Stimulated activated CD8-positive, alpha-beta memory T cell treated with anti-CD3 and anti-CD28 coated beads, Interleukin-4, amount 100 ng/mL, for 24 hours (primary cell): ENCODE measurements at regions not wholly inside any gene's neighbourhood (a gene's known extent, or its start where the extent isn't known, plus 50 kb on each side); places are given as distances from the start of the nearest gene placed in this dataset.

Source experiments
- DNase-seq: peaks from one replicate; pipeline ENCODE4 v3.0.0-alpha.2; 2020; ENCODE audit warnings: low read depth

DNA sequence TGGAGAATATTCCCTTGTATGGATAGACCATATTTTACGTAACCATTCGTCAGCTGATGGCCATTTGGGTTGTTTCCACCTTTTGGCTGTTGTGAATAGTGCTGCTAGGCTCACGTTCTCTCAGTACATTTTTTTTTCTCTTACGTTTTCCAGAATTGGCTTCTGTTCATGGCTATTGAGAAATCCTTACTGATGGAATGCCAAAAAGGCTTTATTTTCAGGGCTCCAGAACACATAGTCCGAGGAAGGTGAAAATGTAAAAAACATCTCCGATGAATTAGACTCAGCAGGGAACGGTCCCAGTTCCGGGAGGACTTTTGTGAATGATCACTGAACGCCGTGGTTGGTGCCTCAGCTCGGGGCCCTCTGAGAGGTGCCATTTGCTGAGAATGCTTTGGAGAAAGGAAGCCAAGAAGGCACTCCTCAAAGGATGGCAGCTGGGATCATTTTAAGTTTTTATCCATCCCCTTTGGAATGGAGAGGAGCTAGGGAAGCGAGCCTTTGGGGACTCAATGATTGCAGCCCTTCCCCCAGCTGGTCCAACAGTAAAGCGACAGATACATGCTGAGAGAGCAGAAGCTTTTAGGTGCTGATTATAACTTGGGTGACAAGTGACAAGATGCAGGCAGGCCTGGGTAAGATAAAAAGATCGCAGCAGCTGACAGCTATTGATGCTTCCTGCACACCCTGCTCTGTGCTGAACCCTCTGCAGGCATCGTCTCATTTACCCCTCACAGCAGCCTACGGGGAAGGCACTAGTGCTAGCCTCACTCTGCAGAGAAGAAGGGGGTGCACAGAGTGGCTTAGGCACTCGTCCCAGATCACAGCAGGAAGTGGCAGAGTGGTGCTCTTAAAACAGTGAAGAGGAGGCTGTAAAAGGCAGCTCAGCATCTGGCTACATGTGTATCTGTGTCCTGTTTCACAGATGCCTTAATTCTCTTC is 133.4 kb upstream of the KCNG1 start:
- DNase-seq = no peak

DNA sequence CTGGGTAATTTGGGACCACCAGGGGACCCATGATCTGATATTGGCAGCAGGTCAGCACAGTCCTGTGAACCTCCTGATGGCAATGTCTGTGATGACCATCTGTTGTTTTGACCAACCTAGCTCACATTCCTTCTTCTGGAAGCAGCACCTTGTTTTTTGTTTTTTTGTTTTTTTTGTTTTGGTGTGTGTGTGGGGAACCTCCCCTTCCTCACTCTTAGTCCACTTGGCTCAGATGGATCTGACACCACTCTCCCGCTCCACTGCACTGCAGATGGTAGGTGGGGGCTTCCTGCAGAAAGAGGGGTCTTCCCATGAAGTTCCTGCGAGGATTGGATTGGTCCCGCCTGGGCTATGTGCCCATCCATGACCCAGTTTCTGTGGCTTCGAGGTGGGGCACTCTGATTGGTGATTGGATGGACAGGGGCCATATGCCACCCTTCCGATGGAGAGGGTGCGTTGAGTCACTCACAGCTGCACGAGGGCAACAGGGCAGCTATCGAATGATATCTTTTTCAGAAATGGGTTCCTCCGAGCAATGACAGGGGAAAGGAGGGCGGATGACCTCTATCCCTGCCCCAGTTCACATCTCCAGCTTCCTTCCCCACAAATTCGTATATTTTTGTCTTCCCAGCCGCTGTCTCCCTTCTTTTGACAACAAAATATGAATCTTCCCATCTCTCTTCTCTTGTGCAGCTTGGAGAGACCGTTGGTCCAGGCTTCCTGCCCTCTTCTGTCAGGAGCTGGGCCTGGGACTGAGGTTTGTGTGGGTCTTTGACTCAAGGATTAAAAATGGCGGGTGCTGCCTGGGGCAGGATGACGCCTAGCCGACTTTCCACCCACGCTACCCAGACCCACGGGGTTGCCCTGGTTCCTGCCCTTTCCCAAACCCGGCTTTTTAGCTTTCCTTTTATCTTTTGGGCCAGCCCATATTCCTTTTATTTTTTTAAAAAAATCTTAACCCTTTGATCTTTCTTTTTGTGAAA is 132.1 kb upstream of the KCNG1 start:
- DNase-seq = no peak

DNA sequence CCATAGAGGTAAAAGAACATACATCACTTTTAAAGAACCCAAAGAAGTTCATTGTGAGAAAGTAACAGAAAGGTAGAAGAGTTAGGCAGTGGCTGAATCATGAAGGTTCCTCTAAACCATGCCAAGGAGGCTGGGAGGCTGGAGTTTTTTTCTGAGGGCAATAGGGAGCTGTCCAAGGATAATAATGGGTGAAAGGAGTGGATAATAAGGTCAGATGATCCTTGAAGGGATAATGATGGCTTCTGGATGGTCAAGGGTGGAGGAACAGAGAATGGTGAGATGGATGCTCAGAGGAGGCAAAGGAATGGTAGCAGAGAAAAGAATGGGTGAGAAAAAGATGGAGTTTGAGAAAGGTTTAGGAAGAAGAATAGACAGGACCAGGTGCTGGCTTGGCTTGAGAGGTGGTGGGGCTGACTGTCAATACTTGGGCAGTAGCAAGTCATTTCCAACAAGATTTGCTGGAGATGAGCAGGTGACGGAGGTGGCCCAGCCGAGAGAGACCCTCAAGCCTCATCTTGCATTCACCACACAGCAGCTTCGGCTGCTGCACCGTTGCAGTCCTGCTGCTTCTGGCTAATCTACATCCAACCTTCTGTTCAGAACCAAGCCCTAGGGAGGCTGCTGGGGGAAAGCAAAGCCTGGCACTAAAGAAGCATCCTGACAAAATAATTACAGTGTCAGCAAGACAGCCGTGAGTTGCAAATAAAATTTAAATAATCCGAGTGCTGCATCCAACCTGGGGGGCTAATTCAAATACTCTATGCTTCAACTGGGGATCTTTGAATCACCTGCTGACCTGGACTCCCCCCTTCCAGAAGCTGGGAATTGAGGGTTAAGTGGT is 131.2 kb upstream of the KCNG1 start:
- DNase-seq = no peak

DNA sequence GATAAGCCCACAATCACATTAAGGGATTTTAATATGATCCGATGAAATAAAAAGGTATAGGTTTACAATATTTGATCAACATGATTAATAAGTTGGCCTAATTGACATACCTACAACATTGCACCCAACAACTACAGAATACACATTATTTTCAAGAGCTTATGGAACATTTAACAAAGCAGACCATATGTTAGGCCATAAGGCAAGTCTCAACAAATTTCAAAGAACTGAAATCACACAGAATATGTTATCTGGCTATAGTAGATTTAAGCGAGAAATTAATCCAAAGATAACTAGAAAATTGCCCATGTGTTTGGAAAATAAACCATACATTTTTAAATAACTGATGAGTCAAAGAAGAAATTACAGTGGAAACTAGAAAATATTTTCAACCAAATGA is 126.0 kb upstream of the KCNG1 start:
- no peak for DNase-seq

DNA sequence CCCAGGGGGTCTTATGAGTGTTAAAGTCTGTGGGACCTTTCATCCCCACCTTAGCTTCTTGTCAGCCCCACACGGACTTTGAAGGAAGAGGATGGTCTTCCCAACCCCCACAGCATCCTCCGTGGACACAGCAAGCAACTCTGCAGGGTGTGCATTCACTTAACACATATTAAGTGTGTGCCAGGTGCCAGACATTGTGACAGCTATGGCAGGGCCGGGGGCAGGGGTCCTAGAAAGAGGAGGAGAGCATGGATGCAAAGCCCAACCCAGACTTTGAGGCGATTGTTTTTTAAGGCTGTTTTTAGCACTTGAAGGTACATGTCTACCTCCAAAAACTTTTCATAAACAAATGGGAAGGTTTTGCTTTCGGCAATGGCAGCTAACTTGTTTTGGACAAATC is 121.6 kb upstream of the KCNG1 start:
- DNase-seq = no peak

DNA sequence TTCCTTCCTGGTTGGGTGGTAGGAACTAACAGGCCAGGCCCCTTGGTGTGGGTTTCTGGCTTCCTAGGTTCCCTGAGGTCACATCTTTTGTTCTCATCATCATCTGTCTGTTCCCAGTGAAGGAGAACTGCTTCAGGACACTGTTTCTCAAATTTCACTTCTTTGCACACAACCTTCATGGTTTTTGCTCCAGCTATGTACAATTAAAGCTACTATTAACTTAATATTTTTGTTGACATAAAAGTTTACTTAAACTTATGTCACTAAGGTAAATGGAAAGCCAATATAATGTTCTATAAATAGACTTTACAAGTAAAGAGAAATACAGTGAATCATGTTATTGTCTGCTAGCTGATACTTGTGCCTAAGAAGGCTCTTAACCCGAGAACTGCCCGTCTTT is 120.7 kb upstream of the KCNG1 start:
- DNase-seq = no peak

DNA sequence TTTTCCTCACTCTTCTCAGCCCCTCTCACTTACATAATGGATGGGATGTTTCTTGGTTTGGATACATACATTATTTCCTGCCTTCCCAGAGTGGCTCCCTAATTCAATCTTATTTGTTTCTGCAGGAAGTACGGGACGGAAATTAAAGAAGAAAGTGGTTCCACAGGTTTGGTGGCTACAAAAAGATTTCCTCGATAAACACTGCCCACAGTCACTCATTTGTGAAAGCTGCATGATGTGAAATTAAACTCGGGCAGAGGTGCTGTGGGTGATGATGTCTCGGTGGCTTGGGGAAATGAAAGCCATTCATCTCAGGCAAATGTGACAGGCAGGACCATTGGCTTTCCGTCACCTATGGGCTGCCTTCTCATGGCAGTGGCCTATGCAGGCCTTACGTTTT is 119.5 kb upstream of the KCNG1 start:
- no peak for DNase-seq

DNA sequence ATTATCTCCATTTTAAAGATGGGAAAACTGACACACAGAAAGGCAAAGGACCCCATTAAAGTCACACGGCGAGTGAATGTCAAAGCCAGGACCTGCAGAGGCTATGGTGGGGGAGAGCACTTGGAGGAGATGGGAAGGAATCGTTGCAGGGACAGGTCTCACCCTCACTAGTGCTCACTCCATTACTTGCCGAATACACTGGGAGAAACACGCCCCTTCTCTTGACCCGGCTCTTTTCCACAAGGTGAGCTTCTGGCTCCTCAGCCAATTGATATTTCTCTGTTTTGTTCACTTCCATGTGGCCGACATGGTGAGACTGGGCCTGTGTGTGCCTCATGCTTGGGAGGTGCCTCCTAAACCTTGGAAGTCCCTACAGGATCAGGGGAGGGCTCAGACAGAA is 117.8 kb upstream of the KCNG1 start:
- no peak for DNase-seq

DNA sequence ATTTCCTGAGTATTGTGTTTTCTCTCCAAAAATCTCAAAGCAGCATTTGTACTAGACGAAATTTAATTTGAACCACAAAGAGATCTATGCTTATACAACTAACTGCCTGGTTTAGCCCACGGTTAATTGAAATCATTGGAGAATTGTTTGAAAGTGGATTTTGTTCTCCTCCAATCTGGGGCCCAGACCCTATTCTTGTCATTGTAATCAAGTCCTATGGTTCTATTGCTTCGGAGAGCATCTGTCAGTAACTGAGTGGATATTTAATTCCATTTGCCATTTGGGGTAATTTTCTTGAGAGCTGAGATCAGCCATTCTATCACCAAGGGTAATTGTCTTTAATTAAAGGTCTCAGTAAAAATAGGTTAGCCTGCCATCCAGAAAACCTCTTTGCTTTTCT is 117.0 kb upstream of the KCNG1 start:
- no peak for DNase-seq

DNA sequence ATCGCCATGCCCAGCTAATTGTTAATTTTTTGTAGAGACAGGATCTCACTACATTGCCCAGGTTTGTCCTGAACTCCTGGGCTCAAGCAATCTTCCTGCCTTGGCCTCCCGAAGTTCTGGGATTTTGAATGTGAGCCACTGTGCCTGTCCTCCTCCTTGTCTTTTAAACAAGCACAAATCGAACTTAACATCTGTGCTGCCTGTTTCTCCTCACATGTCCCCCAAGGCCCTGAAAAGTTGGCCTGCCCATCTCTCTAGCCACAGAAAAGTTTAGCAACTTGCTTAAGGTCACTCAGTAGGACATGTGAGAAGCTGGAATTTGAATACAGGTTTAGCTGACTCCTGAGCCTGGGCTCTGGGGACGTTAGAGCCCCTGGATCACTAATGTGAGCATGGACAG is 115.7 kb upstream of the KCNG1 start:
- no peak for DNase-seq

DNA sequence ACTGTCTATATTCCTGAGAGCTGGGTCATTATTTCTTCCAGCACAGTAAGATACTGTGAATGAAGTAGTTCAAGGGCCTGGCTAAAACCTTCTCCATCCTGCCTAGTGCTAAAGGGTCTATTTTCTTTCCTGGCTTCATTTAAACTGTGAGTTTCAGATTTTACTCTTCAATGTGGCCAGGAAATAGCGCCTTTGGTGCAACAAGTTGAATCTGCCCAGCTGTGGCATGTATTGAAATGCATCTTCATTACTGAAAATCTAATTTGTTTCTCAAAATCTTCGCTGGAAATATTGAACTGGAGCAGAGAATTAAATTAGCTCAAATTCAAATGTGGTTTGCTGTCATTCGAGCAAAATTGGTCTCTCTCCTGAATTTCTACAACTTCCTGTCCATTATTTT is 114.6 kb upstream of the KCNG1 start:
- DNase-seq = no peak

DNA sequence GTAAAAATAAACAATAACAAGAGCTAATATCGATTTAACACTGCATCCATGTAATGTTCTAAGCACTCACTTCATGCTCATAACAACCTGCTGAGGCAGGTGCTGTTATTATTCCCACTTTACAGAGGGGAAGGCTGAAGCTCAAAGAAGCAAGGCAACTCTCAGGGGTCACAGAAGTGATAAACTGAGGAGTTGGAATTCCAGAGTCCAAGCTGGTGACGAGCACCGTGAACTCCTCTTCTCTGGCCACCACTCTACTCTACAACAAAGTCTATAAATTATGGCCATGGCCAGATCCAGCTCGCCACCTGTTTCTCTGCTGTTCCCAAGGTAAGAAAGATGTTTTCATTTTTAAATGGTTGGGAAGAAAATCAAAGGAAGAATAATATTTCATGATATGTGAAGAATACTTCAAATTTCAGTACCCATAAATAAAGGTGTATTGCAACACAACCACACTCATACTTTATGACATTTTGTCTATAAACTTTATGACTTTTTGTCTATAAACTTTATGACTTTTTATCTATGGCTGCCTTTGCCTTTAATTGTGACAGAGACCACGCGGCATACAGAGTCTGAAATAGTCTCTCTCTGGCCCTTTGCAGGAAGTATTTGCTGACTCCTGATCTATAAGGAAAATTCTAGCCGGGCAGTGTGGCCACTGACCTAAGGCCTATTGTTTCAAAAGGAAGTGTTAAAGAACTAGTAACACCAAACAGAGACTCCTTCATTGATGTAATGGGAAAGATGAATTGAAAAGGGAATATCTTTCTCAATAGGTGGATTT is 113.2 kb upstream of the KCNG1 start:
- DNase-seq = no peak

DNA sequence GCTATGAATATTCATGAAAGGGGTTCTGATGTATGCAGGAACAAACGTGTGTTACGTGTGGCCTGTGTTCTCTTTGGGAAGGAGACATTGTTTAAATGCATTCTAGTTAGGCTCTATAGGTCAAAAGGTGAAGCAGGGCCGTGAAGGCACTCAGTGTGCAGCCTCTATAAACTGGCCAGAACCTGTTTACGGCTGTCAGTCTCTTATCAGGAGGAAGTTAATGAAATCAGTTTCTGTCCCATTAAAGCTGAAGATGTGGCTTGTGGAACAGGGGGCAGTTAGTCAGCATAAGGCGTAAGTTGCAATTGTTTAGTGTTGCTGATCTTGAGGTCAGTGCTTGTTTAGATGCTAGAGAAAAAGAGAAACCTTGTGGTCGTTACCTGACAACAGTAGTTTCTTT is 111.5 kb upstream of the KCNG1 start:
- DNase-seq = no peak

DNA sequence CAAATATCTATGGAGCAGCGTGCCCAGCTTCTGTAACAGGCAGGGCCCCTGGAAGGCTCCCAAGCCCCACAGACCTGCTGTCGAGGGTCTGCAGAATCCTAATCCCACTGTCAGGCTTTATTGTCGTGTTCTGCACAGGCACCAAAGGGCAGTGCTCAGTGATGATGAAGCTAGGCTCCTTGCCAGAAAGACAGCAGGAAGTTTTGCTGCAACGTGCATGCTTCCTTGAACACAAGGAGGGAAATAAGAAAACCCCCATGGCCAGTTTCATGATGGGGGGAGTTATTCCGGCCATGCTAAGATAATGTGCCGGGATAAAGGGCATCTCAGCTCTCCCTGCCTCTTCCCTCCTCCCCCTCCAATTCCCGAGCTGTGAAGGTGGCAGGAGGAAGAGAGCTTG is 109.4 kb upstream of the KCNG1 start:
- DNase-seq = no peak

DNA sequence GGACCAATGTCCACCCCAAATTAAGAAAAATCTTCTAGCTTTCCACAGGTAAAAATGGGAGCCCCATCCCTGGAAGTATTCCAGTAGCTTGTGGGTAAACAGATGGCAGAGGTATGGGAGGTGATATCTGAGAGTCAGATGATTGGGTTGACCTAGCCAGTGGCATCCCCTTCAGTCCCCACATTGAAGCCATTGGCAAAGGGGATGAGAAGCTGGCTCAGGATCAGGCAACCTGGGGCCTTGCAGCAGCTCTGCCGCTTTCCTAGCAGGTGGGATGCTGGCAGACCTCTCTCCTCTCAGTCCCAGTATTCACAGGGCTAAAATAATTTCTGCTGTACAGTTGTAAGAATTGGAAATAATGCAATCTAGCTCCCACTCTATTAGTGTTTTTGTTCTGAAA is 108.9 kb upstream of the KCNG1 start:
- no peak for DNase-seq

DNA sequence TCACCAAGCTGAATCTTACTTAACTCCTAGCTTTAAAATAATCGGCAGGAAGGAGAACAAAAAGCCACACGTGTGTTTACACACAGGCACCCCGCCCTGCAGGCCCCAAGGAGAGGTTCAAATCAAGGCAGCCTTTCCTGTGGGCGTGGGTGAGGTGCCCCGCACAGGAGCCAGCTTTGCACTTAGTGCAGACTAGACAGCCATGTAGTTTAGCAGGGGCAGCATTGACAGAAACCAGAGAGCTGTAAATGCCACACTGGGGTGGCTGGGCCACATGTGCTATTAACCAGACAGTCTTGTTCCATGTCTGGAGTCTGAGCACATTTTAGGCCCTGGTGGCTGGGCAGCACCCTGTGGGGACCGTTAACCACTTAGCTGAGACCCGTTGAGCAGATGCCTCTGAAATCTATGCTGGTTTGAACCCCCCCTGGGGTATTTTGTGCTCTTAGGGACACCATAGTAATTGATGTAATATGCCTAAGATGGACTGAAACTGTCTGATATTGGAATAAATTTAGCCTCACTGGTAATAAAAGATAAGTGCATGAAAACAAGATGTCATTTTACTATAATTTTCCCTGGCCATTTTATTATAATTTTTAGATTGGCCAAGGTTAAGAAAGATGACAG is 106.4 kb upstream of the KCNG1 start:
- DNase-seq = no peak

DNA sequence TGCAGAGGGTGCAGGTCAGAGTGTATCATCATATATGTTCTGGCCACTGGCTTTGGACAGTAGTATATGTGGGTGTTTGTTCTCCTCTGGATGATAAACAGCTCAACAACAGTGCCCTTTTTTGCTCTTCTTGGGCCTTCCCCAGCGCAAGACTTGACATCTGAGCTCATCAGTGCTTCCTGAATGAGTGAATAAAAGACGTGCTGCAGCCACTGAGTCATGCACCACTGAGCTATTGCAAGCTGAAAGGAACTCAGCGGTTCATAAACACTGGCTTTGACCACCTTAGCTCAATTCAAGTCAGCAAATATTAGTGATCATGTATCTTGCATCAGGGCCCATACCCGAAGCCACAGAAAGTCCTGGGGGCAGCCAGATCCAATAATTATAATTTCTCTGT is 105.3 kb upstream of the KCNG1 start:
- no peak for DNase-seq

DNA sequence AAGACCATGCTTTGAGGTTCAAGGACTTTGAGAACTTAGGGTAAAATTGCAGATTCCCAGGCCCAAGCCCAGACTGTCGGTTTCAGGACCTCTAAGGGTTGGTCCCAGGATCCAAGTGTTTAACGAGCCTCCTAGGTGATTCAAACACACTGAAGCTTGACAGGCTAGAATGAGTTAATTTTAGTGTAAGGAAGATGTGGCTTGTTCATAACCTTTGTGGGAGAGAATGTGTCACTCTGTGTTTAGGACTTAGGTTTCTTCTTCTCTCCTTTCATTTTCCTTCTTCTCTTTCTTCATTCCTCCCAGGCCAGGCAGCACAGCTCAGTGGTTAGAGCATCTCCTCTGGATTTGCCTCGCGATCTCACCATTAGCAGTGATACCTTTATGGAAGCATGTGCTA is 104.8 kb upstream of the KCNG1 start:
- no peak for DNase-seq

DNA sequence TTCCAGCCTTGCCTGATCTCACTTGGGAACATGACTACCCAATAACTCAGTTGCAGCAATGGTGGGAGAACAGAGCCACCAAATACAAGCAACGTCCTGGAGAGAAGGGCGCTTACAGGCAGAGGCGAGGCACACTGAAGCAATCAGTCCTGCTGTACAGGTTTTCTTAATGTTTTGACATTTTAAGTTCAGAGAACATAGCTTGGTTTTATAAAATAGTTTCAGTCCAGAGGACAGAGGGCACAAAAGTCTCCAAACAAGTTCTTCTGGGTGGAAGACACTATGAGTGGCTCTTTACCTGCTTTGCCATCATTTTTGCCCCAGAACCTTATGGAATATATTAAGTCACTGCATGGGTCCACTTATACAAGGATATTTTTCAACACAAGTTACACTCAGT is 103.4 kb upstream of the KCNG1 start:
- DNase-seq = no peak

DNA sequence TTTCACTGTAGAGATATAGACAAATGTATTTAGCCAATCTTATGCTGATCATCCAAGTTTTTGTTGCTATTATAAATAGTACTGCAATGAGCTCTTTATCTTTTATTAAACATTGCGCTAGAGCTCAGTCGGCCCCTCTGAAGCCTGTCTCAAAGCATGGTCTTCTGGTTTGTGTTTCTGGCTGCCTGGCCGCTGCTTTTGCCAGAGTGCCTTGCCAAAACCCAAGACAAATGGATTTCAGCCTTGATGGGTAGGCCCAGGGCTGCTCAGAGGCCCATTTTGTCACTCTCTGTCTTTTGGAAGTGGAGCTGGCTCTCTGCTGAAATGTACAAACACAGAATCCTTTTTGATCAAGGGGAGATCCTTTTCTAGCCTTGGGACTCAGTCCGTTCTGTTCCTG is 102.9 kb upstream of the KCNG1 start:
- DNase-seq = no peak

DNA sequence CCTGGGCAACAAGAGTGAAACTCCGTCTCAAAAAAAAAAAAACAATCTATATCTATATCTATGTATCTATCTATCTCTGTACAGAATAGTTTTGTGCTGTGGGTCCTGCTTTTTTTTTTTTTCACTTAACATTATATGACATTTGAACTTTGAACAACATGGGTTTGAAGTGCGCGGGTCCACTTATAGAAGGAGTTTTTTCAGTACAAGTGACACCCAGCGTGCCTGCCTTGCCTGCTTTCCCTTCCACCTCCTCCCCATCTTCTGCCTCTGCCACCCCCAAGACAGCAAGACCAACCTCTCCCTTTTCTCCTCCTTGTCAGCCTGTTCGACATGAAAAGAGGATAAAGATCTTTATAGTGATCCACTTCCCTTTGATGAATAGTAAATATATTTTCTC is 102.2 kb upstream of the KCNG1 start:
- no peak for DNase-seq
